ENCODE measurements at regions not wholly inside any gene's neighbourhood (a gene's known extent, or its start where the extent isn't known, plus 50 kb on each side); places are given as distances from the start of the nearest gene placed in this dataset.

- TF ChIP-seq FOXA1 (IDR thresholded peaks at IDR 0.05) (no peak), TAF1 (conservative IDR thresholded peaks at IDR 0.05) (no peak)
Measured at GRCh38 chr18:69215161-69215560, 185.5 kb upstream of the DOK6 start.
